Duodenal mucosa (tissue), 2 donors: ENCODE measurements at regions not wholly inside any gene's neighbourhood (a gene's known extent, or its start where the extent isn't known, plus 50 kb on each side); places are given as distances from the start of the nearest gene placed in this dataset.

ENCODE experiments used
- H3K27ac ChIP-seq: one replicate; pipeline ENCODE4 v1.7.0; 2013; ENCODE audit warnings: low read depth, low read length
- H3K27me3 ChIP-seq, 2 donors: one replicate each; pipeline ENCODE4 v1.7.0; 2013; ENCODE audit warnings: low read length in 2 of 2, control low read depth in 1 of 2; ENCODE audit not compliant: insufficient read depth in 2 of 2, control insufficient read depth in 1 of 2
- H3K36me3 ChIP-seq, 2 donors: one replicate each; pipeline ENCODE4 v1.7.0; 2013; ENCODE audit warnings: low read length in 2 of 2, control low read depth in 1 of 2; ENCODE audit not compliant: insufficient read depth in 2 of 2, control insufficient read depth in 1 of 2
- H3K4me1 ChIP-seq, 2 donors: one replicate each; pipeline ENCODE4 v1.7.0; 2013; ENCODE audit warnings: low read length in 2 of 2, control low read depth in 1 of 2; ENCODE audit not compliant: insufficient read depth in 2 of 2, control insufficient read depth in 1 of 2
- H3K4me3 ChIP-seq, 2 donors: one replicate each; pipeline ENCODE4 v1.7.0; 2013; ENCODE audit warnings: low read length in 2 of 2, low read depth in 1 of 2
- H3K9ac ChIP-seq, 2 donors: one replicate each; pipeline ENCODE4 v1.7.0; 2013; ENCODE audit warnings: low read length in 2 of 2, low read depth in 1 of 2
- H3K9me3 ChIP-seq, 2 donors: one replicate each; pipeline ENCODE4 v1.7.0; 2013; ENCODE audit warnings: low read length in 2 of 2, control low read depth in 1 of 2; ENCODE audit not compliant: control insufficient read depth in 1 of 2

DNA sequence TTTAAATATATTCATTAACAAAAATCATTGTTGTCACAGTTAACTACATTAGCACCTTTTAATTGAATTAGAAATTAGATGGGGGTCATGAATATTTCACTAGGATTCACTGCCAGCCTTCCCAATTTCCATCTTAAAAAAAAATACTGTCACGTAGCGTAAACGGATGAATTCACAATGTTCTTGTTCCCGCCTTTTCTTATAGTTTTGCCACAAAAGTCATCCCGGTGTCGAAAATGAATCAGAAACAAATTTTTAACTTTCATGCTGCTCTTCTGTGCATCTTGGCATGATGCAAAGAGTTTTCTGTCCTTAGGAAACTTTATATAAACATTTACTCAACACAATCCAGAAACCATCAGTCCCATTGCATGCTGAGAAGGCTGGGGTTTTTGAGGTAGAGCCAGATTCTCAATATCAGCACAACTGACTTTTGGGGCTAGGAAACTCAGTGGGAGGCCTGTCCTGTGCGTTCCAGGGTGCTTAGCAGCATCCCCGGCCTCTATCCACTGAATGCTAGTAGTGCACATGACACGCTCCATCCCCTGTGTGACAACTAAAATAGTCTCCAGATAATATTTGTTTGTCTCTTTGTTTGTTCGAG lies 252.9 kb upstream of the XYLT1 start:
- no peak overlapping the region for H3K9ac ChIP-seq
- no peaks in the 10 kb centered on the region for H3K4me1 ChIP-seq
- H3K4me3 ChIP-seq, result no peak overlapping the region
- H3K36me3 ChIP-seq, result no peaks in the 10 kb centered on the region
- no peaks in the 10 kb centered on the region for H3K27me3 ChIP-seq
- no peak overlapping the region for H3K27ac ChIP-seq
- H3K9me3 ChIP-seq, result no peaks in the 10 kb centered on the region

DNA sequence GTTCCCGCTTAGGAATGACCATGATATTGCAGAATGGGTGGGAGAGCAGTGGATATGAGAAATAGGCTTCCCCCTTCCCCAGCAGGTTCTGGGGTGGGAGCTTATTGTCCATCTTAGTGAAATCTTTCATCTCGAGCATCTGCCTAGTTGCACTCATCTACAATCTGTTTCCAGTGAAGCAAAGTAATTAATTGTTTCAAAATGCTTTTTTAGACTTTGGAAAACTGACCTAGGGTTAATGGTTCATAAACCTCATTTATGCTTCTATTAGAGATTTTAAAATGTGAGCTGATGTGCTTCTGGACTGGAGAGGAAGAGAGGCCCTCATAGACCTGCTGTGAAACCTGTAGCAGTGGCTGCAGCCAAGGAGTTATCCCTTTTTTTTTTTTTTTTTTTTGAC lies 247.7 kb upstream of the XYLT1 start:
- Histone ChIP-seq H3K4me1 (no peaks in the 10 kb centered on the region), H3K36me3 (no peaks in the 10 kb centered on the region)

DNA sequence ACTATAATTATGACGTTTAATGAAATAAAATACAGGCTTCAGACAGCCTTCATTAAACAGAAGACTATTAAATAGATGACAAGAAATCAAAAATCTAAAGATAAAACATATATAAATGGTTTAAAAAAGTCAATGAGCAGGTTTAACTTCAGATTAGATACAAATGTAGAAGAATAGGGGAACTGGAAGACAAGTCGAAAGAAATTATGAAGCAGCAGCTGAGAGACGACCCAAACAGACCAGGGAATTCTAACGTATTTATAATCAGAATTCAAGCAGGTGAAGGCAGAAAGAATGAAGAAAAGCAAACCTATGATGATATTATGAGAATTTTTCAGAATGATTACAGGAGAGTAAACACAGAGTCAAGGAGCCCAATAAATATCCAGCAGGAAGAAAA lies 235.1 kb upstream of the XYLT1 start:
- Histone ChIP-seq H3K4me3 (no peak overlapping the region), H3K27ac (no peak overlapping the region), H3K36me3 (no peaks in the 10 kb centered on the region), H3K9me3 (no peaks in the 10 kb centered on the region), H3K4me1 (no peaks in the 10 kb centered on the region), H3K9ac (no peak overlapping the region), H3K27me3 (no peaks in the 10 kb centered on the region)

More for the DNA sequence above, 247.7 kb upstream of the XYLT1 start:
- Histone ChIP-seq H3K4me3 (no peak overlapping the region), H3K9me3 (no peaks in the 10 kb centered on the region), H3K27ac (no peak overlapping the region), H3K9ac (no peak overlapping the region), H3K27me3 (no peaks in the 10 kb centered on the region)

DNA sequence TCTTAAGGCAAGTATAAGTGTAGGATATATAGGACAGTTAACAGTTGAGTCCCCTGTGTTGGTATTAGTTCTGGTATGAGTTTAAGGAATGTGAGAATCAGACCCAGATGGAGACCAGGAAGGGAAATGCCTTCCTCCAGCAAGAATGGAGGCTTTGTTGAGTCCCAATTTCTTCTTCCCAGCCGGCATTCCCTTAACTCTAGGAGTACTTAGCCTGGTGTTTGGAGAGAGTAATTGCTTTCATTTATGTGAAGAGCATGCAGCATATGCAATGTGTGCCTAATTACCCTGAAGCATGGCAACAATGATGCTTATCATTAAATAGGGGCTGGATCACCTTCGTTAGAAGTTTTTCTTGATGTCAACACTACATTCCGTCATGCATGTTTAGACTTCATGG lies 225.9 kb upstream of the XYLT1 start:
- H3K36me3 ChIP-seq, result no peaks in the 10 kb centered on the region

DNA sequence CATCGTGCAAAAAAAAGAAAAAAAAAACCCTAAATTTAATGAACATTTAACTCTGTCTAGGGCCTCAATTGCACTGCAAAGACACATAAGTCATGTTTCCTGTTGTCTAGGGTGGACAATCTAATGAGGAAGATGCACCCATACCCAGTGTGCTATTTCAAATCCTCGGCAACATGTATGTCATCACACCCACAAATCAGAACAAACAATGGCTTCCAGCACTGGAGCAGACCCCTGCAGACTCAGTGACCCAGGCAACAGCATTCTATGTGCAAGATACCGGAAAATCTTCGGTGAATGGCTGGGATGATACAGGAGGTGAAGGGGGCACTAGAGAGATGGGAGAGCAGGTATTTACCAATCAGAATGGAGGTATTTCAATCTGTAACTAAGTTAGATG lies 221.7 kb upstream of the XYLT1 start:
- Histone ChIP-seq H3K27ac (no peak overlapping the region), H3K36me3 (no peaks in the 10 kb centered on the region), H3K4me1 (no peaks in the 10 kb centered on the region), H3K9ac (no peak overlapping the region), H3K9me3 (no peaks in the 10 kb centered on the region), H3K4me3 (no peak overlapping the region), H3K27me3 (no peaks in the 10 kb centered on the region)

More for the DNA sequence above, 225.9 kb upstream of the XYLT1 start:
- no peak overlapping the region for H3K4me3 ChIP-seq
- H3K4me1 ChIP-seq, result no peaks in the 10 kb centered on the region
- no peaks in the 10 kb centered on the region for H3K9me3 ChIP-seq
- no peak overlapping the region for H3K9ac ChIP-seq
- H3K27ac ChIP-seq, result no peak overlapping the region
- H3K27me3 ChIP-seq, result no peaks in the 10 kb centered on the region

DNA sequence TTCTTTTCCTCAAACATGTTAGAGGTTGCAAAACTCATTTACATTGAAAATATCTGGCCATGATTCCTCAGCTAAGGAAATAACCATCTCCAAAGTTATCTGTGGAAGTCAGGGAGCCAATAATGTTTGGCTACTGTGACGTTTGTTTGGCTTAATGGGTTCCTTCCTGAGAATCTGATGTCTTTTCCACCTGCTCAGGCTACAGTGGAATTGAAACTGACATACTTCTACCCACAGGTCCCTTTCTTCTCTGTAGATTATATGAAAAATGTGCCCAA lies 221.1 kb upstream of the XYLT1 start:
- Histone ChIP-seq H3K4me1 (no peaks in the 10 kb centered on the region), H3K9me3 (no peaks in the 10 kb centered on the region), H3K9ac (no peak overlapping the region), H3K36me3 (no peaks in the 10 kb centered on the region), H3K27ac (no peak overlapping the region), H3K4me3 (no peak overlapping the region), H3K27me3 (no peaks in the 10 kb centered on the region)

DNA sequence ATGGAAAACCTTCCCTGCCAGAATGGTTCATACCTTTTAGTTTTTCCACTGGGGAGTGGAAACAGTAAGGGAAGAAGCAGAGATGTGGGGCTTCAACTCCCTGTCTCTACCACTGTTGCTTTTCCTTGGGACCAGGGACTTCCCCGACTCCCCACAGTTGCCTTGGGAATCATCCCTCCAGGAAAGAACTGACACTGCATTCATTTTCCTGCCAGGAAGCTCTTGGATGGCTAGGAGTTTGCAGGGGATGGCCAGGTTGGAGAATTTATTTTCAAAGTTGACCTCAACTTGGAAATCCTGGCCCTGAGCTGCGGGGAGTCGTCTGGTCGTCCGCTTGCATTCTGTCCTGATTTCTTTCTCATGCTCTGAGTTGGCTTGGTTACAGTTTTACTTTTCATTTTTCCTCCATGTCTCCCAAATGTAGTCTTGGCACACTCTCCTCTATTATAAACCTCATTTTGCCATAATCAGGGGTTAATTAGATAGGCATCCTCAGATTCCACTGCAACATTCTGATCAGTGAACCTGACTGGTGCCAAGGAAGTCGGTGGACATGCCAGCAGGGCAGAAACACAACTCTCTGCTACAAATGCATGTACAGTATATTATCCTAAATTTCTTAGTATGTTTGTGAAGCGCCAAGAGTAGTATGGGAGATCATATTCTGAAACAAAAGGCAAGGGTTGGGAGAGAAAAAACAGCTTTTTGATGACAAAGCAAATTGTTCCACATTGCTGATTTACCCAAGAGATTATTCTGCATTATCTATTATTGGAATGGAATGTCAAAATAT lies 220.5 kb upstream of the XYLT1 start:
- no peak overlapping the region for H3K27ac ChIP-seq
- no peaks in the 10 kb centered on the region for H3K27me3 ChIP-seq
- H3K9me3 ChIP-seq, result no peaks in the 10 kb centered on the region
- H3K4me1 ChIP-seq, result no peaks in the 10 kb centered on the region
- H3K4me3 ChIP-seq, result no peak overlapping the region
- no peaks in the 10 kb centered on the region for H3K36me3 ChIP-seq
- no peak overlapping the region for H3K9ac ChIP-seq

DNA sequence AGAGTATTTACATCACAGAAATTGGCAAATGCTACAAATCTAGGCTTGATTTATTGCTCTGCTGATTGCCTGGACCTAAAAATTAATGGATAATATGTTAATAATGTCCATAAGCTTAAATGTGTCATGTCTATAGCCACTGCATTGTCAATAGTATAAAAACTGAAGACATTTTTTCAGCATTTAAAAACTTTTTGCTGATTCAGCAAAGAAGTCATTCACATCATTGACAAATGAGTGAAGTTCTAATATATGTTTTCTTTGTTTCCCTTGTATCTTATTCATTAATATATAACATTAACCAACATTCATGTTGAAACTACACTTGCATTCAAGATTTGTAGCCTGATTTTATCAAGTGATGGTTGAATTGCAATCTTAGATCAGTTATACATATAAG lies 214.7 kb upstream of the XYLT1 start:
- Histone ChIP-seq H3K27ac (no peak overlapping the region), H3K9me3 (no peaks in the 10 kb centered on the region), H3K27me3 (no peaks in the 10 kb centered on the region), H3K36me3 (no peaks in the 10 kb centered on the region), H3K9ac (no peak overlapping the region), H3K4me3 (no peak overlapping the region), H3K4me1 (no peaks in the 10 kb centered on the region)

DNA sequence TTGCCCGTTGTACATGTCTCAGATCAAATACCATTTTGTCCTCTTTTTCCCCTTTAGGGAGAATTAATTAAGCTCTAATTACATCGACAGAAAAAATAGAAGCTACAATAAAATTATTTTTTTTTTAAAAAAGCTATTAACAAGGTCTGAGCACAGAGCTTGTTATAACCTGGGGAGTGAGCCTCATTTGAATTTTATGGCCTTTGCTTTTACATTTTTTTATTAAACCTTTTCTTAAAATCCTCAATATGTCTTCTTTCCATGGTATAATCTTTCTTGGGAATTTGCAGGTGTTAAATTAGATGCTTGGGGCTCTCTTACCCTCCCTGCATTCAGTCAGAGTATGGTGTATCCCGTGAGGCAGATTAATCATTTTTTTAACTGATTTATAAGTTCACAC lies 212.5 kb upstream of the XYLT1 start:
- Histone ChIP-seq H3K9me3 (peaks cover 0 to 4% of the 10 kb centered on the region in 2 donors), H3K9ac (no peak overlapping the region), H3K27me3 (no peaks in the 10 kb centered on the region), H3K4me3 (no peak overlapping the region), H3K4me1 (no peaks in the 10 kb centered on the region), H3K36me3 (no peaks in the 10 kb centered on the region), H3K27ac (no peak overlapping the region)

DNA sequence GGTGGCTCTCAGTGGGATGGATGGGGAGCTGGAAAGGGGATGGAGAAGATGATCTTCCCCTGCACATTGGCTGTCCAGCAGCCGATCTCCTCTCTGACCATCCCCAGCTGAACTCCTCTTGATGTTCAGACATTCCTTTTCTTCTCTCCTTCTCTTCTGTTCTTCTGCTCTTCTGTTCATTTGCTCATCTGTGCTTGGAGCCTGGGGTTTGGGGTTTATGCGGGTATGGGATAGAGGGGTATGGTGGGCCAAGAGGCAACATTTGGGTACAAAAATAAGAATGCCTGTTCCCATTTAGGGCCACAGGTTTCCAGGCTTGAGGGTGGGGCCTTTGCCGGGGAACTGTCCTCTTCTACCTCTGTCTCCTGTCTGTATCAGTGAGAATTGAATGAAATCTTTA lies 205.4 kb upstream of the XYLT1 start:
- Histone ChIP-seq H3K9ac (no peak overlapping the region), H3K27me3 (no peaks in the 10 kb centered on the region), H3K4me1 (no peaks in the 10 kb centered on the region), H3K27ac (no peak overlapping the region), H3K4me3 (no peak overlapping the region), H3K36me3 (no peaks in the 10 kb centered on the region), H3K9me3 (peaks cover 0 to 4% of the 10 kb centered on the region in 2 donors)
